SU-DHL-6 (cell line): ENCODE measurements at regions not wholly inside any gene's neighbourhood (a gene's known extent, or its start where the extent isn't known, plus 50 kb on each side); places are given as distances from the start of the nearest gene placed in this dataset.

ENCODE experiments used
- H2AFZ ChIP-seq: fragments of 200-600 bp; sonication (generic); 2 replicates; pipeline ENCODE4 v1.6.1; 2014; ENCODE audit warnings: low read depth, mild to moderate bottlenecking, moderate library complexity, mixed read lengths, antibody characterized with exemption, low read length; ENCODE audit not compliant: severe bottlenecking
- H3F3A ChIP-seq: fragments of 200-600 bp; shearing (Covaris generic); 2 replicates; pipeline ENCODE4 v1.6.0; 2016; ENCODE audit warnings: antibody characterized with exemption, mild to moderate bottlenecking; ENCODE audit not compliant: insufficient read depth
- H3K27ac ChIP-seq: fragments of 200-600 bp; sonication (generic); 2 replicates; pipeline ENCODE4 v1.5.1; 2016; ENCODE audit warnings: low read depth, mild to moderate bottlenecking, low read length, moderate library complexity, mixed read lengths
- H3K27me3 ChIP-seq: fragments of 200-600 bp; sonication (generic), shearing (Covaris generic); 2 replicates; pipeline ENCODE4 v1.6.0; 2014; ENCODE audit warnings: mild to moderate bottlenecking, low read length
- H3K36me3 ChIP-seq: fragments of 200-600 bp; sonication (generic); 2 replicates; pipeline ENCODE4 v1.6.1; 2014; ENCODE audit warnings: mild to moderate bottlenecking, low read length, mixed read lengths
- H3K4me2 ChIP-seq: fragments of 300-600, 200-600 bp; shearing (Covaris generic), sonication (generic); 2 replicates; pipeline ENCODE4 v1.6.0; 2014; ENCODE audit warnings: low read length, low read depth, mild to moderate bottlenecking; ENCODE audit not compliant: poor library complexity, severe bottlenecking
- H3K4me3 ChIP-seq: fragments of 200-600 bp; sonication (generic); 2 replicates; pipeline ENCODE4 v1.5.1; 2014; ENCODE audit warnings: antibody characterized with exemption, low read length, mild to moderate bottlenecking, mixed read lengths; ENCODE audit not compliant: insufficient read depth, poor library complexity, severe bottlenecking
- H3K79me2 ChIP-seq: fragments of 200-600 bp; sonication (generic); 2 replicates; pipeline ENCODE4 v1.6.1; 2014; ENCODE audit warnings: mild to moderate bottlenecking, low read length, moderate library complexity; ENCODE audit not compliant: insufficient read depth
- H3K9ac ChIP-seq: fragments of 200-600 bp; sonication (generic); 2 replicates; pipeline ENCODE4 v1.7.0; 2014; ENCODE audit warnings: mild to moderate bottlenecking, low read length
- H3K9me2 ChIP-seq: fragments of 200-600 bp; sonication (generic); replicated peaks from 2 replicates; pipeline ENCODE4 v1.6.1; 2014; ENCODE audit warnings: low read length; ENCODE audit not compliant: insufficient read depth
- H3K9me3 ChIP-seq: fragments of 200-600 bp; sonication (generic); 2 replicates; pipeline ENCODE4 v1.6.1; 2014; ENCODE audit warnings: low read length, mixed read lengths; ENCODE audit not compliant: insufficient read depth
- H4K20me1 ChIP-seq: fragments of 200-600 bp; sonication (generic); 2 replicates; pipeline ENCODE4 v1.6.1; 2014; ENCODE audit warnings: low read depth, mild to moderate bottlenecking, antibody characterized with exemption, low read length, moderate library complexity, mixed read lengths
- EZH2phosphoT487 ChIP-seq: fragments of 200-600 bp; sonication (generic), shearing (Covaris generic); conservative IDR thresholded peaks from 2 replicates; pipeline ENCODE4 v1.6.1; 2018; ENCODE audit warnings: mild to moderate bottlenecking, antibody characterized with exemption, low read length, moderate library complexity, mixed read lengths
- TF ChIP-seq, protein P1 (sequence below): fragments of 200-600 bp; sonication (generic); IDR thresholded peaks from one replicate; pipeline ENCODE4 v1.5.1; 2017; ENCODE audit warnings: antibody characterized with exemption, mild to moderate bottlenecking, low read length, moderate library complexity; ENCODE audit not compliant: insufficient read depth, poor library complexity, severe bottlenecking

DNA sequence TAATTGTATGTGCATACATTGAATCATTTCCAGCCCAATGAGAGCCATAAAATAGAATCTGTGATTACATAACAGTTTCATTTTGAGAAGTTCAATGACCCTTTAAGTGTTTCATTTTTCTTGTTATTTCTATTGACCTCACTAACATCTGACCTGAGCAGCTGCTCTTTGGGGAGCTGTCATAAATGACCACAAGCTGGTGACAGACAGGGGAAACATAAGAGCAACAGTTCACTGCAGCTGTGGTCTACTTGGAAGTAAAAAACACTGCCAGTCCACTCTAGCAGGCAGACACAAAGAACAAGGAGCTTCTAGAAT is 265.4 kb downstream of the DTWD2 start:
- Histone ChIP-seq H3K27ac (no peak overlapping the region), H3K4me2 (no peak overlapping the region), H3K79me2 (no peaks in the 10 kb centered on the region), H3K9ac (no peak overlapping the region), H3K9me3 (no peaks in the 10 kb centered on the region), H2AFZ (no peak overlapping the region), H3F3A (no peaks in the 10 kb centered on the region), H3K9me2 (no peaks in the 10 kb centered on the region), H3K36me3 (no peaks in the 10 kb centered on the region), H4K20me1 (no peaks in the 10 kb centered on the region), H3K4me3 (no peak overlapping the region), H3K27me3 (no peaks in the 10 kb centered on the region)
- no peak for TF ChIP-seq EZH2phosphoT487
- TF ChIP-seq, protein P1, sequence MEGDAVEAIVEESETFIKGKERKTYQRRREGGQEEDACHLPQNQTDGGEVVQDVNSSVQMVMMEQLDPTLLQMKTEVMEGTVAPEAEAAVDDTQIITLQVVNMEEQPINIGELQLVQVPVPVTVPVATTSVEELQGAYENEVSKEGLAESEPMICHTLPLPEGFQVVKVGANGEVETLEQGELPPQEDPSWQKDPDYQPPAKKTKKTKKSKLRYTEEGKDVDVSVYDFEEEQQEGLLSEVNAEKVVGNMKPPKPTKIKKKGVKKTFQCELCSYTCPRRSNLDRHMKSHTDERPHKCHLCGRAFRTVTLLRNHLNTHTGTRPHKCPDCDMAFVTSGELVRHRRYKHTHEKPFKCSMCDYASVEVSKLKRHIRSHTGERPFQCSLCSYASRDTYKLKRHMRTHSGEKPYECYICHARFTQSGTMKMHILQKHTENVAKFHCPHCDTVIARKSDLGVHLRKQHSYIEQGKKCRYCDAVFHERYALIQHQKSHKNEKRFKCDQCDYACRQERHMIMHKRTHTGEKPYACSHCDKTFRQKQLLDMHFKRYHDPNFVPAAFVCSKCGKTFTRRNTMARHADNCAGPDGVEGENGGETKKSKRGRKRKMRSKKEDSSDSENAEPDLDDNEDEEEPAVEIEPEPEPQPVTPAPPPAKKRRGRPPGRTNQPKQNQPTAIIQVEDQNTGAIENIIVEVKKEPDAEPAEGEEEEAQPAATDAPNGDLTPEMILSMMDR = no peak

DNA sequence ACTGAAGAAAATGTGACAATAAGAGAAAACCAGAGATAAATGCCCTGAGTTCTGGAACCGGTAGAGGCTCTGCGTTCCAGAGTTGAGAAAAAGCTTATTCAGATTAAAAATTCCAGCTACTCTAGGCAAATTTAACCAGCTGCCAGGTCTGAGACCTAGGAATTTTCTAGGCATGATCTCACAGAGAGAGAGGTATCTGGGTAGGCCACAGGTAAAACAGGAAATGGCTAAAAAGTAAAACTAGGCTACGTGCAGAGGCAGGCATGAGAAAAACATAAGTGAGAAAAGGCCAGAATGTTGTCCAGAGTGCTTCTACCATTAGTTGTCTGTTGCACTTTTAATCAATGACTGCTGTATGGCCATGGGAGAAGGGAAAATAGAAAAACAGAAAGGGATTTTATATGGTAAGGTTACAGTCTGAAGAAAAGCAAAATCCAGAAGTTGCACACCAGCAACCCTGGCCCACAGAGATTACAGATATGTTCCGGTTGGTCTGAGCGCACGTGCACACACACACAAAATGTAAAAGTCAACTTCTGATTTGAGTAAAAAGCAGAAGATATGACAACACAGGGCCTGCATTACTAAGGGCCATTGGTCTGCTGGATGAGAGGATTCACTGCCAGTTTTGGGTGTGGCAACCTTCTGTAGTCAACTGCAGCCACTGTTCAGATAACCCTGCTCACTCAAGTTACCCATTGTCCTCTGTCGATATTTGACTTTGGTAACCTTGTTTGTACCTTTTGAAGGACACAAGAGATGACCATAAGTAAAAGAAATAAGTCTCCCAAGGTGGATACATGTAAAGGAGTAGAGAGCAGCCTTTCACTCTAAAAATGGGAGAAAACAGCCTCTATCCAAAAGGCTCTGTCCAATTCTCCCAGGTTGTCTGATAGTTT is 266.0 kb downstream of the DTWD2 start:
- Histone ChIP-seq H3K9ac (no peak overlapping the region), H3F3A (no peaks in the 10 kb centered on the region), H3K4me3 (no peak overlapping the region)

DNA sequence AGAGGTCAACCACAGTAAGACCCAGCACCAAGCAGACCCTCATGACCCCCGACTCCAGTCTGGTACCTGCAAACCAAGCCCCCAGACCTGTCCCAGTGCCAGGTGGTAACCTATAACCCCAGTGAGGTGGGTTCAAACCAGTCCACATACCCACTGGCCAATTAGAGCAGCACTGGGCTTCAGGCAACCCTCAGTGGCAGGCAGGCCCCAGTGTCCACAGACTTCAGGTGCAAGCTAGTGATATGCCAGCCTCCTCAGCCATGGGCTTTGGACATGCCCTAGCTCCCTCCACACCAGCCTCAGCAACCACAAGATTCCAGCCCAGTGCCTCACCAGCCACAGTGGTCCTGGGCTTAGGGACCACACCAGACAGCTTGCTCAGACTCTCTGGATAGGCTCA is 276.6 kb downstream of the DTWD2 start:
- no peak overlapping the region for H3K9ac ChIP-seq
- H4K20me1 ChIP-seq = no peaks in the 10 kb centered on the region
- H3K79me2 ChIP-seq = no peaks in the 10 kb centered on the region
- no peak overlapping the region for H2AFZ ChIP-seq
- H3K36me3 ChIP-seq = no peaks in the 10 kb centered on the region
- no peak for TF ChIP-seq EZH2phosphoT487
- TF ChIP-seq, protein P1 = no peak
- H3F3A ChIP-seq = no peaks in the 10 kb centered on the region
- no peaks in the 10 kb centered on the region for H3K9me2 ChIP-seq
- no peak overlapping the region for H3K4me3 ChIP-seq
- H3K27ac ChIP-seq = no peak overlapping the region
- no peaks in the 10 kb centered on the region for H3K9me3 ChIP-seq
- no peaks in the 10 kb centered on the region for H3K27me3 ChIP-seq
- H3K4me2 ChIP-seq = no peak overlapping the region

More for the DNA sequence above, 266.0 kb downstream of the DTWD2 start:
- Histone ChIP-seq H3K4me2 (no peak overlapping the region), H3K9me3 (no peaks in the 10 kb centered on the region), H3K27me3 (no peaks in the 10 kb centered on the region), H2AFZ (no peak overlapping the region), H3K36me3 (no peaks in the 10 kb centered on the region), H3K9me2 (no peaks in the 10 kb centered on the region), H3K79me2 (no peaks in the 10 kb centered on the region), H3K27ac (no peak overlapping the region), H4K20me1 (no peaks in the 10 kb centered on the region)
- TF ChIP-seq, protein P1 = no peak
- TF ChIP-seq EZH2phosphoT487 = no peak
